ENCODE measurements at regions not wholly inside any gene's neighbourhood (a gene's known extent, or its start where the extent isn't known, plus 50 kb on each side); places are given as distances from the start of the nearest gene placed in this dataset.
"Not testable (repeated sequence)": the region's sequence is repeated elsewhere in the genome, so short reads cannot be mapped to it uniquely, and the experiment has no call there.

DNA sequence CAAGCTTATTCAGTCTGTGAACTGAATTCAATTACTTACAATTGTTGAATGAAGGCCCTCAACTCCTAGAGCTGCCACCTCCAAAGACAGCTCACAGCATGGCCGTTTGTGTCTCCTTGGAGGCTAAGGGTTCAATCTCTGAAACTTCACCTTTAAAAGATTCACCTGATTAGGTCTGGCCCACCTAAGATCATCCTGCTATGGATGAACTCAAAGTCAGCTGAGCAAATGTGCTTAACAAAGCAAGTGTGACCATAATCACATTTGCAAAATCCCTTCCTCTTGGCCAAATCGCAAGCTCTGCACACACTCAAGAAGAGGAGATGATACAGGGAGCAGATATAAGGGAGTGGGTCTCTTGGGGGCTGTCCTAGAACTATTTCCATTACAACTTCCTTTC is 105.0 kb upstream of the FAM90A1 start:
- H3K4me1 ChIP-seq (ENCODE audit: control insufficient read depth, insufficient read depth, low read length); H3K4me3 ChIP-seq (ENCODE audit: insufficient read depth, low read depth, low read length); H3K27ac ChIP-seq (ENCODE audit: insufficient read depth, low read depth, low read length, poor library complexity, severe bottlenecking); H3K27me3 ChIP-seq (ENCODE audit: control insufficient read depth, insufficient read depth, low read length, poor library complexity, severe bottlenecking); H3K36me3 ChIP-seq (ENCODE audit: control insufficient read depth, insufficient read depth, low read length); H3K9me3 ChIP-seq (ENCODE audit: control insufficient read depth, low read length): not testable (repeated sequence)
- WGBS, 2 experiments: 93 to 100% methylated on average over 1 to 2 of the region's 2 CpGs

DNA sequence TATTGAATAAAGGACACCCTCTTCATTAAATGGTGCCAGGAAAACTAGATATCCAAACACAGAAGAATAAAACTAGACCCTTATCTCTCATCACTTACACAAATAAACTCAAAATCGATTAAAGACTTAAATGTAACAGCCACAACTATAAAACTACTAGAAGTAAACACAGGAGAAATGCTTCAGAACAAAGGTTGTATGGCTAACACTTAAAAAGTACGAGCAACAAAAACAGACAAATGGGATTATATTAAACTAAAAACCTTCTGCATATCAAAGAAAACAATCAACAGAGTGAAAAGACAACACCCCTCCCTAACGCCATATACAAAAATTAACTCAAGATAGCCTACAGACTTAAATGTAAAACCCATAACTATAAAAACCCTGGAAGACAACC is 104.7 kb upstream of the CLEC6A start:
- not testable (repeated sequence) for H3K9me3 ChIP-seq (ENCODE audit: control insufficient read depth, low read length); H3K36me3 ChIP-seq (ENCODE audit: control insufficient read depth, insufficient read depth, low read length); H3K4me3 ChIP-seq (ENCODE audit: insufficient read depth, low read depth, low read length); H3K27ac ChIP-seq (ENCODE audit: insufficient read depth, low read depth, low read length, poor library complexity, severe bottlenecking); H3K4me1 ChIP-seq (ENCODE audit: control insufficient read depth, insufficient read depth, low read length); H3K27me3 ChIP-seq (ENCODE audit: control insufficient read depth, insufficient read depth, low read length, poor library complexity, severe bottlenecking)
- 89 to 92% methylated on average over 3 of the region's 3 CpGs for WGBS, 2 experiments

DNA sequence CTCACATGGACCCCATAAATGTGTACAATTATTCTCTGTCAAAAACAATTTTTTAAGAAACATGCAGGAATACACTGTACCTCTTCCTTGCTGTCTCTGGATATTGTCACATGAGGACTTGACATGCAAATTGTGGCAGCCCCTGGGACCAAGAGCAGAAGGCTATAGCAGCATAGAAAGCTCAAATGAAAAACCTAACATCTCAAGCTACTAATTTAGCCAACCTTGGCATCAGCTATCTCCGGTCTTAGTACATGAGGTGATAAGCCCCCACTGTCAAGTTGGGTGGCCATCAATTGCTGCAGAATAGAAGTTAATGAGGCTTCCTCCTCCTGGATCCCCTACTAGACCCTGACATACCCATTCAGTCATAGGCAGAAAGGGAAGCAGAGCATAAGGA is 101.0 kb upstream of the CLEC6A start:
- H3K36me3 ChIP-seq (ENCODE audit: control insufficient read depth, insufficient read depth, low read length); H3K4me1 ChIP-seq (ENCODE audit: control insufficient read depth, insufficient read depth, low read length); H3K27ac ChIP-seq (ENCODE audit: insufficient read depth, low read depth, low read length, poor library complexity, severe bottlenecking); H3K4me3 ChIP-seq (ENCODE audit: insufficient read depth, low read depth, low read length); H3K9me3 ChIP-seq (ENCODE audit: control insufficient read depth, low read length); H3K27me3 ChIP-seq (ENCODE audit: control insufficient read depth, insufficient read depth, low read length, poor library complexity, severe bottlenecking): not testable (repeated sequence)
- WGBS, 2 experiments: 87 to 100% methylated on average over 1 of the region's 1 CpG

DNA sequence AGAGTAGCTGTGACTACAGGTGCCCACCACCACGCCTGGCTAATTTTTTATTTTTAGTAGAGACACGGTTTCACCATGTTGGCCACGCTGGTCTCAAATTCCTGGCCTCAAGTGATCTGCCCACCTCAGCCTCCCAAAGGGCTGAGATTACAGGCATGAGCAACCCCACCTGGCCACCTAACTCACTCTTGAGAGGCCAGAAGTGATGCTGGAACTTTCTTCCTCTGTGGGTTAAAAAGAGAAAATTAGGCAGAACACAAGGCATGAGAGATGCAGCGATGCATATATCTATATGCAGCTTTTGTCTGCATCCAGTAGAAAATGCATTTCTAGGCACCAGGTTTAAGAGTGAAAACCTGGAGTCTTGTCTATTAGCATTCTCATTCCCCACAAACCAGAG is 100.2 kb upstream of the CLEC6A start:
- H3K36me3 ChIP-seq (ENCODE audit: control insufficient read depth, insufficient read depth, low read length); H3K27ac ChIP-seq (ENCODE audit: insufficient read depth, low read depth, low read length, poor library complexity, severe bottlenecking); H3K9me3 ChIP-seq (ENCODE audit: control insufficient read depth, low read length); H3K27me3 ChIP-seq (ENCODE audit: control insufficient read depth, insufficient read depth, low read length, poor library complexity, severe bottlenecking); H3K4me3 ChIP-seq (ENCODE audit: insufficient read depth, low read depth, low read length); H3K4me1 ChIP-seq (ENCODE audit: control insufficient read depth, insufficient read depth, low read length): not testable (repeated sequence)
- 94 to 95% methylated on average over 4 of the region's 4 CpGs for WGBS, 2 experiments

DNA sequence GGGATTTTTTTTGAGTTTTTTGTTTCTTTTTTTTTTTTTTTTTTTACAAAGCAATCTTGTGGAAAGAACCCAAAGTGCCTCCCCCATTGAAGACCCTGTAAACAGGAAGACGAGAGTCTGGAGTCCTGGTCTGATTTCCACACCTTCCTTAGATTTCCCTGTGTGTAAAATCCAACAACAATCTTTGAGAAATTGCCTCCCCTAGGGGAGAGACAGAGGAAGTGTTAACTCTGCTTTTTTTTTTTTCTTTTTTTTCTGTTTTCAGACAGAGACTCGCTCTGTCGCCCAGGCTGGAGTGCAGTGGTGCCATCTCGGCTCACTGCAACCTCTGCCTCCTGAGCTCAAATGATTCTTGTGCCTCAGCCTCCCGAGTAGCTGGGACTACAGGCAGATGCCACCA is 82.0 kb upstream of the CLEC6A start:
- H3K36me3 ChIP-seq (ENCODE audit: control insufficient read depth, insufficient read depth, low read length); H3K4me3 ChIP-seq (ENCODE audit: insufficient read depth, low read depth, low read length); H3K27me3 ChIP-seq (ENCODE audit: control insufficient read depth, insufficient read depth, low read length, poor library complexity, severe bottlenecking); H3K9me3 ChIP-seq (ENCODE audit: control insufficient read depth, low read length); H3K27ac ChIP-seq (ENCODE audit: insufficient read depth, low read depth, low read length, poor library complexity, severe bottlenecking); H3K4me1 ChIP-seq (ENCODE audit: control insufficient read depth, insufficient read depth, low read length): not testable (repeated sequence)
- 60 to 62% methylated on average over 4 of the region's 5 CpGs for WGBS, 2 experiments

DNA sequence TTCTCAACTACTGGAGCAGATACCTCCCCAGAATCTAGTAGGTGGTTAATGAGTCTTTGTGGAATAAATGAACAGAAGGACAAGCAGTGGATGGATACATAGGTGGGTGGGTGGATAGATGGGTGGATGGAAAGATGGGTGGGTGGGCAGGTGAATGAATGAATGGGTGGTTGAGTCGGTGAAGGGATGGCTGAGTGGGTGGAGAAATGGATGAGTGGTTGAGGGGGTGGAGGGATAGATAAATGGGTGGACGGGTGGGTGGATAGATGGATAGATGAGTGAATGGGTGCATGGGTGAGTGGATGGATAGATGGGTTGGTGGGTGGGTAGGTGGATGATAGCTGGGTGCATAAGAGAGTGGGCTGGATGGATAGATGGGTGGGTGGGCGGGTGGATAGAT is 80.6 kb upstream of the CLEC6A start:
- H3K27ac ChIP-seq (ENCODE audit: insufficient read depth, low read depth, low read length, poor library complexity, severe bottlenecking); H3K36me3 ChIP-seq (ENCODE audit: control insufficient read depth, insufficient read depth, low read length); H3K27me3 ChIP-seq (ENCODE audit: control insufficient read depth, insufficient read depth, low read length, poor library complexity, severe bottlenecking); H3K9me3 ChIP-seq (ENCODE audit: control insufficient read depth, low read length); H3K4me1 ChIP-seq (ENCODE audit: control insufficient read depth, insufficient read depth, low read length); H3K4me3 ChIP-seq (ENCODE audit: insufficient read depth, low read depth, low read length): not testable (repeated sequence)
- 93 to 96% methylated on average over 2 of the region's 3 CpGs for WGBS, 2 experiments

DNA sequence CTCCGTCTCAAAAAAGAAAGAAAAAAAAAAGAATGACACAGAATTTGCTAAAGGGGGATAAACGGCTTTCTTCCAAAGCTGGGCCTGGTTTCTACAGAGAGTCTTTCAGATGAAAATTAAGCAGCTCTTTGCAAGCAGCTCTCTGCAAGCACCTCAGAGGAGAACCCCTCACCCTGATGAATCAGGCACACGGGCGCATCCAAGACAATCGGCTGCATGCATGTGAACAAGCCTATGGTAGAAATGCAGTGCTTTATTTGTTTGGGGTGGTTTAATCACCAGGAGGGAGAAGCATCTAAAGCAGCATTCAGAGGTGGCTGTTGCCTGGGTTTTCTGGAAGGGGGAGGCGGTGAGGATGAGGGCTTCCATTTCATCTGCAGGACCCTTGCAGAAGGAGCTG is 78.0 kb upstream of the CLEC6A start:
- H3K36me3 ChIP-seq (ENCODE audit: control insufficient read depth, insufficient read depth, low read length); H3K9me3 ChIP-seq (ENCODE audit: control insufficient read depth, low read length); H3K4me3 ChIP-seq (ENCODE audit: insufficient read depth, low read depth, low read length); H3K27me3 ChIP-seq (ENCODE audit: control insufficient read depth, insufficient read depth, low read length, poor library complexity, severe bottlenecking); H3K4me1 ChIP-seq (ENCODE audit: control insufficient read depth, insufficient read depth, low read length); H3K27ac ChIP-seq (ENCODE audit: insufficient read depth, low read depth, low read length, poor library complexity, severe bottlenecking): not testable (repeated sequence)
- WGBS, 2 experiments: 31 to 35% methylated on average over 6 of the region's 6 CpGs

DNA sequence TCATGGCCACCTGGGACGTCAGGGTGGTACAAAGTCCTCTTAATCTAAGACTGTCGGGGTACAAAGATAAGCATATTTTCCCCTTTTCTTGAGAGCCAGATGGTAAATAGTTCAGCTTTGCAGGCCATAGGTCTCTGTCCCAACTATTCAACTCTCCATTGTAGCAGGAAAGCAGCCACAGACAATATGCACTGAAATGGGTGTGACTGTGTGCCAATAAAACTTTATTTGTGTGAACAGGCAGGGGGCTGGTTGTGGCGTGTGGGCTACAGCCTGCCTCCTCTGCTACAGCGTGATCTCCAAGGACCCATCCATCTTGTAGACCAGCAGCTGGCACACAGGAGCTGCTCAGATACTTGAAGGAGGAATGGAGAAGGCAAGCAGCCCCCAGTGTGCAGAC is 73.2 kb upstream of the CLEC6A start:
- WGBS, 2 experiments: 90 to 96% methylated on average over 3 to 4 of the region's 4 CpGs
- not testable (repeated sequence) for H3K4me3 ChIP-seq (ENCODE audit: insufficient read depth, low read depth, low read length)

DNA sequence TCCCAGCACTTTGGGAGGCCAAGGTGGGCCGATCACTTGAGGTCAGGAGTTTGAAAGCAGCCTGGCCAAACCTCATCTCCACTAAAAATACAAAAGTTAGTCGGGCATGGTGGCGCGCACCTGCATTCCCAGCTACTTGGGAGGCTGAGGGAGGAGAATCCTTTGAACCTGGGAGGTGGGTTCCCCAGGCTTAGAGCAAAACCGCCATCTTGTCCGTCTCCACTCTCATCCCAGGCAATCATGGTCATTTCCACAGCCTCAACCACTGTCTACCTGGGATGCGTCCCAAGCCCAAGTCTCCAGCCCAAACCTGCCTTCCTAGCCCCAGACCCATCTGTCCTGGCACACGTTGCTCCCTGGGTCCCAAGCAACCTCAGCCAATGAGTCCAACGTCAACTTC is 71.1 kb upstream of the CLEC6A start:
- H3K36me3 ChIP-seq (ENCODE audit: control insufficient read depth, insufficient read depth, low read length); H3K4me1 ChIP-seq (ENCODE audit: control insufficient read depth, insufficient read depth, low read length); H3K4me3 ChIP-seq (ENCODE audit: insufficient read depth, low read depth, low read length); H3K27me3 ChIP-seq (ENCODE audit: control insufficient read depth, insufficient read depth, low read length, poor library complexity, severe bottlenecking); H3K9me3 ChIP-seq (ENCODE audit: control insufficient read depth, low read length); H3K27ac ChIP-seq (ENCODE audit: insufficient read depth, low read depth, low read length, poor library complexity, severe bottlenecking): not testable (repeated sequence)
- 89 to 92% methylated on average over 8 to 9 of the region's 9 CpGs for WGBS, 2 experiments

More for the DNA sequence above, 73.2 kb upstream of the CLEC6A start:
- not testable (repeated sequence) for H3K9me3 ChIP-seq (ENCODE audit: control insufficient read depth, low read length); H3K4me1 ChIP-seq (ENCODE audit: control insufficient read depth, insufficient read depth, low read length); H3K36me3 ChIP-seq (ENCODE audit: control insufficient read depth, insufficient read depth, low read length); H3K27ac ChIP-seq (ENCODE audit: insufficient read depth, low read depth, low read length, poor library complexity, severe bottlenecking); H3K27me3 ChIP-seq (ENCODE audit: control insufficient read depth, insufficient read depth, low read length, poor library complexity, severe bottlenecking)

DNA sequence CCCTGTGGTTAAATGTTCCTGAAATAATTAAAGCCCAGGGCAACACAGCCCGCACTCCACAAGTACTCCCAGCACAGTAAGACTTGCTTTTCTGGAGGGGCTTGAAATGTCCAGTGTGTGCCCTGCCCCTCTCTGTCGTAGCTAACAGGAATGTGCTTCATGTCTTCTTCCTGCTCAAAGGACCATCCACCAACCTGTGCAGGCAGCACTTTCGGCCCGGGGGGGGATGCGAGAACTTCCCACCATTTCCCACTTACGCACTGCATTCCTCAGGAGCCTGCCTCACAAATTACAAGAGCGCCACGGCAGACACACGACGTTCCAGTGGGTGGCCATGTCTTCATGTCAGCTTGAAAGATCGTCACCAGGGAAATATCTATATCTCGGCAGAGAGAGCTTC is 70.3 kb upstream of the CLEC6A start:
- not testable (repeated sequence) for H3K9me3 ChIP-seq (ENCODE audit: control insufficient read depth, low read length)

DNA sequence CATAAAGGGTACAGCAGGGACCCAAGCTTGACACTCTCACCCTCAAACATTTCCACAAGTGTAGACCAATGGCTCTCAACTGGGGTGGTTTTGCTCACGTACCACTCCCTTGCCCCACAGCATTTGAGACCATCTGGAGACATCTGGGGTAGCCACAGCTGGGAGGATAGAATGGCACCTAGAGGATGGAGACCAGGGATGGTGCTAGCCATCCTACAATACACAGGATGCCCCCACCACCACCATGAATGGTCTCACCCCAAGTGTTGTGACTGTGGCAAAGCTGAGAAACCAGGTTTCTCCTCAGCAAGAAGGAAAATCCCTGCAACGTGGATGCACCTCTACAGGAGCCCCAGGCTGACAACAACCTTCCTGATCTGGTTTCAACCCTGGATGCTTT is 69.1 kb upstream of the CLEC6A start:
- not testable (repeated sequence) for H3K9me3 ChIP-seq (ENCODE audit: control insufficient read depth, low read length); H3K36me3 ChIP-seq (ENCODE audit: control insufficient read depth, insufficient read depth, low read length); H3K4me3 ChIP-seq (ENCODE audit: insufficient read depth, low read depth, low read length); H3K27ac ChIP-seq (ENCODE audit: insufficient read depth, low read depth, low read length, poor library complexity, severe bottlenecking); H3K4me1 ChIP-seq (ENCODE audit: control insufficient read depth, insufficient read depth, low read length)
- H3K27me3 ChIP-seq (ENCODE audit: control insufficient read depth, insufficient read depth, low read length, poor library complexity, severe bottlenecking): peaks cover 13% of the 10 kb centered on the region
- WGBS, 2 experiments: 89 to 100% methylated on average over 1 to 2 of the region's 2 CpGs

More for the DNA sequence above, 70.3 kb upstream of the CLEC6A start:
- 96 to 97% methylated on average over 12 of the region's 12 CpGs for whole genome bisulfite sequencing, 2 experiments
- not testable (repeated sequence) for H3K27ac ChIP-seq (ENCODE audit: insufficient read depth, low read depth, low read length, poor library complexity, severe bottlenecking); H3K4me1 ChIP-seq (ENCODE audit: control insufficient read depth, insufficient read depth, low read length); H3K36me3 ChIP-seq (ENCODE audit: control insufficient read depth, insufficient read depth, low read length); H3K4me3 ChIP-seq (ENCODE audit: insufficient read depth, low read depth, low read length)
- H3K27me3 ChIP-seq (ENCODE audit: control insufficient read depth, insufficient read depth, low read length, poor library complexity, severe bottlenecking): peaks cover 13% of the 10 kb centered on the region
